ENCODE measurements at regions not wholly inside any gene's neighbourhood (a gene's known extent, or its start where the extent isn't known, plus 50 kb on each side); places are given as distances from the start of the nearest gene placed in this dataset.

- ChIA-PET CTCF (interaction anchor here (3.8 kb wide), 1 partner anchor 23 kb away, joined by 23 read pairs; no protein-coding TSS in a partner anchor), POLR2A (no interaction called here)
- Histone ChIP-seq H3K4me3 (ENCODE audit: low read depth, low read length) (no peak overlapping the region), H3K27me3 (ENCODE audit: control insufficient read depth, insufficient read depth, low read length) (no peaks in the 10 kb centered on the region), H3K9me3 (ENCODE audit: control insufficient read depth, insufficient read depth, low read length) (no peaks in the 10 kb centered on the region), H3K27ac (ENCODE audit: low read depth, low read length) (no peak overlapping the region)
- TF ChIP-seq CTCF (IDR thresholded peaks at IDR 0.05; ENCODE audit: low read depth, low read length): no peak
- DNase-seq (ENCODE audit: low read depth, low spot score): no peak
These were observed 96.2 kb downstream of the OTOR start for GRCh38 chr20:16844406-16844805.

GRCh38 chr20:16846006-16846405 lies 97.8 kb downstream of the OTOR start:
- CTCF ChIA-PET: interaction anchor here (0.9 to 3.8 kb wide), 3 partner anchors 25 to 45 kb away, joined by 3 to 23 read pairs (median 8); no protein-coding TSS in a partner anchor
- Histone ChIP-seq H3K27ac (ENCODE audit: low read depth, low read length) (no peak overlapping the region), H3K4me3 (ENCODE audit: low read depth, low read length) (no peak overlapping the region), H3K9me3 (ENCODE audit: control insufficient read depth, insufficient read depth, low read length) (no peaks in the 10 kb centered on the region), H3K27me3 (ENCODE audit: control insufficient read depth, insufficient read depth, low read length) (no peaks in the 10 kb centered on the region)
- TF ChIP-seq CTCF (IDR thresholded peaks at IDR 0.05; ENCODE audit: low read depth, low read length): no peak
- no peak for DNase-seq (ENCODE audit: low read depth, low spot score)
- POLR2A ChIA-PET: no interaction called here

- ChIA-PET POLR2A (interaction anchor here (0.5 kb wide), 1 partner anchor 1328 kb away, joined by 3 read pairs; no protein-coding TSS in a partner anchor), CTCF (no interaction called here)
- H3K4me3 ChIP-seq (ENCODE audit: low read depth, low read length): no peak overlapping the region
- H3K9me3 ChIP-seq (ENCODE audit: control insufficient read depth, insufficient read depth, low read length): no peaks in the 10 kb centered on the region
- DNase-seq (ENCODE audit: low read depth, low spot score): no peak
- no peaks in the 10 kb centered on the region for H3K27me3 ChIP-seq (ENCODE audit: control insufficient read depth, insufficient read depth, low read length)
- no peak overlapping the region for H3K27ac ChIP-seq (ENCODE audit: low read depth, low read length)
- no peak for TF ChIP-seq CTCF (IDR thresholded peaks at IDR 0.05; ENCODE audit: low read depth, low read length)
These were observed 99.9 kb downstream of the OTOR start for GRCh38 chr20:16848061-16848460.

- ChIA-PET POLR2A (interaction anchor here (0.5 kb wide), 1 partner anchor 1328 kb away, joined by 3 read pairs; no protein-coding TSS in a partner anchor), CTCF (no interaction called here)
These were observed 100.4 kb downstream of the OTOR start for GRCh38 chr20:16848526-16848925.

GRCh38 chr20:16860914-16861313 lies 112.8 kb downstream of the OTOR start:
- TF ChIP-seq CTCF (IDR thresholded peaks at IDR 0.05; ENCODE audit: low read depth, low read length): no peak
- DNase-seq (ENCODE audit: low read depth, low spot score): no peak
- ChIA-PET CTCF (no interaction called here), POLR2A (no interaction called here)
- H3K27me3 ChIP-seq (ENCODE audit: control insufficient read depth, insufficient read depth, low read length): no peaks in the 10 kb centered on the region
- no peak overlapping the region for H3K4me3 ChIP-seq (ENCODE audit: low read depth, low read length)
- no peaks in the 10 kb centered on the region for H3K9me3 ChIP-seq (ENCODE audit: control insufficient read depth, insufficient read depth, low read length)
- H3K27ac ChIP-seq (ENCODE audit: low read depth, low read length): no peak overlapping the region

More at GRCh38 chr20:16848526-16848925, 100.4 kb downstream of the OTOR start:
- no peak for TF ChIP-seq CTCF (IDR thresholded peaks at IDR 0.05; ENCODE audit: low read depth, low read length)
- no peak overlapping the region for H3K4me3 ChIP-seq (ENCODE audit: low read depth, low read length)
- DNase-seq (ENCODE audit: low read depth, low spot score): no peak
- H3K9me3 ChIP-seq (ENCODE audit: control insufficient read depth, insufficient read depth, low read length): no peaks in the 10 kb centered on the region
- H3K27ac ChIP-seq (ENCODE audit: low read depth, low read length): no peak overlapping the region
- no peaks in the 10 kb centered on the region for H3K27me3 ChIP-seq (ENCODE audit: control insufficient read depth, insufficient read depth, low read length)
